ENCODE measurements at regions not wholly inside any gene's neighbourhood (a gene's known extent, or its start where the extent isn't known, plus 50 kb on each side); places are given as distances from the start of the nearest gene placed in this dataset.
"Not testable (repeated sequence)": the region's sequence is repeated elsewhere in the genome, so short reads cannot be mapped to it uniquely, and the experiment has no call there.

- not testable (repeated sequence) for TF ChIP-seq CTCF (IDR thresholded peaks at IDR 0.05; ENCODE audit: borderline replicate concordance, extremely low read depth, low read length, poor library complexity, severe bottlenecking); EZH2 (IDR thresholded peaks at IDR 0.05; ENCODE audit: borderline replicate concordance, low read depth, low read length, severe bottlenecking)
Measured at GRCh38 chr4:141368241-141368640, 147.5 kb downstream of the ZNF330 start.

Data from DND-41 (cell line).